Activated CD4-positive, alpha-beta T cell treated with anti-CD3 and anti-CD28 coated beads, Interleukin-2, amount 50 U/mL, for 48 hours (primary cell): ENCODE measurements at regions not wholly inside any gene's neighbourhood (a gene's known extent, or its start where the extent isn't known, plus 50 kb on each side); places are given as distances from the start of the nearest gene placed in this dataset.
"Not testable (repeated sequence)": the region's sequence is repeated elsewhere in the genome, so short reads cannot be mapped to it uniquely, and the experiment has no call there.

Experiments used
- DNase-seq, 2 experiments: peaks; one replicate each; pipeline ENCODE4 v3.0.0-alpha.2; 2020

GRCh38 chr14:54010981-54011380 is 54.4 kb upstream of the BMP4 start:
- no peak for DNase-seq

DNA sequence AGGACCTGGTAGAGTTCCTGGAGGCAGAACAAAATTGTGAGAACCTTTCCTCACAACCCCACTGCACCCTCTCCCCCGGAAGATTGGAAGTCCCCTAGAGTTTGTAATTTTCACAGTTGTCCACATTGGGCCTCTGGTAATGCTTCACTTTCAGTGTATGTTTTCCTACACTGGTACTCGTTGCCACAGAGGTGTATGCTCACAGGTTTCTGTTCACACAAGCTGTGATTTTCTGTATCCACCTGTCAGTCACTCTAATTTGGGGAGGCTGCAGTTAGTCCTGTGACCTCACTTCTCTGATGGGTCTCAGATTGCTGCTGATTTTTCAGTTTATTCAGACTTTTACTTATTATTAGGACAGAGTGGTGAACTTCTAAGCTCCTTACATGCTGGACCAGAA is 66.4 kb upstream of the BMP4 start:
- no peak for DNase-seq

DNA sequence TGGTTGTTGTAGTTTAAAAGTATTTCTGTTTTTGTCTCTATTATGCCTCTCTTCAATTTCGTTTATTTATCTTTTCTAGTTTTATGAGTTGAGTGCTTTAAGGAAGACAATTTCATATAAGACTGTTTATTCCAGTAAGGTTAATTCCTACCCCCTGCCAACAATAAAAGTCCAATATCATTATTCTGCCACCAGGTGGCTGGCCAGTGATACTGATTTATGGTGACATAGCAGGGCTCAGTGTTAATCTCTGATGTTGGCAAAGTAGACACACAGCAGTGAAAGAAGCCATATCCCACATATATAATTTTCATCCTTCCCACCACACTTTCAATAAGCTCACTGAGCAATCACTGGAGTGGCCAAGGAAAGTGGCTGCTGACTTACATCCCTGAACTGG is 69.0 kb upstream of the BMP4 start:
- no peak for DNase-seq

- no peak for DNase-seq
These were observed 70.0 kb upstream of the BMP4 start for GRCh38 chr14:54026671-54027070.

GRCh38 chr14:54030996-54031395 is 74.4 kb upstream of the BMP4 start:
- DNase-seq: not testable (repeated sequence)

GRCh38 chr14:54033285-54033684 is 76.7 kb upstream of the BMP4 start:
- not testable (repeated sequence) for DNase-seq

- no peak for DNase-seq
These were observed 82.1 kb upstream of the BMP4 start for GRCh38 chr14:54038724-54039123.

DNA sequence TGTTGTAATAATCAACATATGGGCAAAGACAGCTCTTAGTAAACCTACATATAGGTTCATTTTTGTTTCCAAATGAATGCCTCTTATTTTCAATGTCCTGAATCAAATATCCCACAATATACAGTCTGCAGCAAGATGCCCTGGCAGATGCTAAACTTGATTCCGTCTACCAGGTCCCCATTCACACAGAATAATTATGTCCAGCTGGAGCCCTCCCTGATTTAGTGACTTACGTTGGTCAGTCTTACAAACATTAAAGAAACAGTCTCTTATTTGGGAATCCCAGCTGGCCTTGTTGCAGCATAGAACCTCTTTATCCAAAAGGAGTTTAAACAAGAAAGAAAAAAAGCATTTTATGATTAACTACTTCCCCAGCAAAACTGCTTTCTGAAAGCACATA is 82.7 kb upstream of the BMP4 start:
- no peak for DNase-seq

GRCh38 chr14:54040846-54041245 is 84.2 kb upstream of the BMP4 start:
- no peak for DNase-seq

GRCh38 chr14:54046250-54046649 is 89.6 kb upstream of the BMP4 start:
- DNase-seq: no peak

DNA sequence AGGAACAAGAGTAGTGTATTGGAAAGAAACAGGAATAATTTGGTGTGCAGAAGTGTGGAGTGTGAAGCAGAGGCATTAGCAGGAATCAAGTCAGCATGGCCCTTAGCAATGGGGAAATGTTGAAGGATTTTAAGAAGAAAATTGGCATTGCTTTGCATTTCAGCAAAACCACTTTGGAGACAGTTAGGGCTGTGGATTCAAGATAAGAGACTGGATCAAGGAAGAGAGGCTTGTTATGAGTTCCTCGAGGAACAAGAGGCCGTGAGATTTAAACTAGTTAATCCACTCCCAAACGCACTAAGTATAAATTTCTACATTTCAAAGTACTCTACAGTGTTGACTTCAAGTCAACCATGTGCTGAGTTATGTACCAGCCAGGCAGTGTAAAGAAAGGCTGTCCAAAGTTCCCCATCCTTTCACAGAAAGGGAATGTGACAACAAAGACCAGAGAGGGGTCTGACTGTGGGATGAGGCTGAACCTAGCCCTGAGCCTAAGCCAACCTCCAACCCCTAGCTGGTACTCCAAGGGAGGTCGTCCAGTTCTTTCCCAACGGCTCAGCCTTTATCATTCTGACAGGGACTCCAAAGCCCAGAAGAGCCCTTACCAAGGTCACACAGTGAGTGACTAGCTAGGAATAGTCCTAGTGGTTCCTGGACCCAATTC is 91.2 kb upstream of the BMP4 start:
- no peak for DNase-seq

- no peak for DNase-seq
These were observed 91.7 kb upstream of the BMP4 start for GRCh38 chr14:54048311-54048710.

DNA sequence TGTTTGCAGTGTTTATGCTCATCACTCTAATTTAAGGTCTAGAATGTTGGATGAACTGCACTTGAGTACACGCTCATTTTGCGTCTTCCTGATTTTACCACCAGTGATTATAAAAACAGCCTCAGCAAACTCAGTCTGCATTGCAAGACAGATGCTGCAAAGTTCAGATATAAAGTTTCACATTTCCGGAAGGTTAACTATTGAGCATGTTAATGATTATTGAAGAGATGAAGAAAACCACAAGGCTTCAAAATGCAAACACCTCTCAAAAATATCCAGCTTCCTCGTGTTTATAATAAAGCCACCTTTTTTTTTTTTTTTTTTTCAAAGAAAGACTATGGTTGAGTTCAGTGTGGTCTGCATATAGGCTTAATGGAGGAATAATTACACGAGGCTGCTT is 92.1 kb upstream of the BMP4 start:
- no peak for DNase-seq

GRCh38 chr14:54050759-54051158 is 94.1 kb upstream of the BMP4 start:
- DNase-seq: no peak

DNA sequence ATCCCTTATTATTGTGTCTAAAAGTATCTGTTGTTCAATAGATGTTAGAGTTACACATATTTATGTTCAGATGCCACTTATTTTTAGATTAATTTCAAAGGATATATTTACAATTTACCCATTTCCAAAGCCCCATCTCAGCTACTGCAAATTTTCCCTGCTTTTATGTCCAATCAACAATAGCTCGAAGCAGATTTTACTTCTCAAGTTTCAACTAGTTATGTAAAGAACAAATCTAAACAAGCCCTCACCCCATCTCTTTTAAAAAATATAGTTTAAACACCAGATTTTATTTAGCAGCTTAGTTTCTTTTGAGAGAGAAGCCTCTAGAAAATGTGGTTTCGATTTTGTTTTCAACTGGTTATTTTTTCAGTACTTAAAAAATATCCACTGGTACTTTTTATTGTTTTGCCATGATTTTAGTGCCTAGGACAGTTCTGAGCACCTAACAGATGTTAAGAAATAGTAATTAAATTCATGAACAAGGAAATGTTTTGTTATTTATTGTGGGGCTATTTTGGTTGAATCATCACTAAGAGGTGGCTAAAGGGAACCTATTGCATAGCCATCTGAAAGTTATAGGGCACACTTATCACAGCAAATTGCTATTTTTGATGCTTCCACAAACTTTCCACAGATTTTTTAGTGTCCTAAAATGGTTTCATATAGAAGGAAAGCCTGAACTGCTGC is 96.2 kb upstream of the BMP4 start:
- no peak for DNase-seq

DNA sequence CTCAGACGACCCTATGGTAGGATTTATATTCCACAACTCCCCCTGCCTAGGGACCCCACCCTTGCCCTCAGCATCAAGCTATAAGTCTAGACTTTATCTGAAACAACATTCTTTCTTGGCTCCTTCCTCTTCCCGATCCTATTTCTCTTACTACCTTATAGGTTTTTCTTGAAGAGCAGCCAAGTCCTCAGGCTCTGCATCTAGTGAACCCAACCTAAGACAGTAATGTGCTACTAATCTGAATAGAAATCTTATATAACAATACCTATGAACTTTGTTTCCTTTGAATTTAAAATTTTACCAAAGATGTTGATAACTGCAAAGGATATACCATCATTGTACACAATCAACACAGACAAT is 96.7 kb upstream of the BMP4 start:
- DNase-seq: no peak

GRCh38 chr14:54058505-54058904 is 101.9 kb upstream of the BMP4 start:
- DNase-seq: no peak

DNA sequence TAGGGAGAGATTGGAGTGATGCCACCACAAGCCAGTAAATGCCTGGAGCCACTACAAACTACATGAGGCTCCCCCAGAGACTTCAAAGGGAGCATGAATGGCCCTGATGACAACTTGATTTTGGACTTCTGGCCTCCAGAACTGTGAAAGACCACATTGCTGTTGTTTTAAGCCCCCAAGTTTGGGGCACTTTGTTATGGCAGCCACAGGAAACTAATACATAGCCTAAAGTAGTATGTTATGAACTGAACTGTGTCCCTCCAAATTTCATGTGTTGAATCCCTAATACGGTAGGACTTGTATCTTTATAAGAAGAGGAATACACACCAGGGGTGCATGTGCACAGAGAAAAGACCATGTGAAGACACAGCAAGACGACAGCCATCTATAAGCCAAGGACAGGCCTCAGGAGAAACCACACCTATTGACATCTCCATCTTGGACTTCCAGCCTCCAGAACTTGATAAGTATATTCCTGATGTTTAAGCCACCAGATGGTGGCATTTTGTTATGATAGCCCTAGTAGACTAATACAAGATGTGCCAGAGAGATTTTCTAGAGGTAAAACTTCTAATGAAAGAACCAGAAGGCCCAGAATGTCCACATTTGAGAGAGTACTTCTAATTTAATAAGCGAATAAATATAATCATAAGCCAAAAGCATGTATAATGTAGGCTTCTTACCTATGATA is 127.1 kb upstream of the BMP4 start:
- no peak for DNase-seq

DNA sequence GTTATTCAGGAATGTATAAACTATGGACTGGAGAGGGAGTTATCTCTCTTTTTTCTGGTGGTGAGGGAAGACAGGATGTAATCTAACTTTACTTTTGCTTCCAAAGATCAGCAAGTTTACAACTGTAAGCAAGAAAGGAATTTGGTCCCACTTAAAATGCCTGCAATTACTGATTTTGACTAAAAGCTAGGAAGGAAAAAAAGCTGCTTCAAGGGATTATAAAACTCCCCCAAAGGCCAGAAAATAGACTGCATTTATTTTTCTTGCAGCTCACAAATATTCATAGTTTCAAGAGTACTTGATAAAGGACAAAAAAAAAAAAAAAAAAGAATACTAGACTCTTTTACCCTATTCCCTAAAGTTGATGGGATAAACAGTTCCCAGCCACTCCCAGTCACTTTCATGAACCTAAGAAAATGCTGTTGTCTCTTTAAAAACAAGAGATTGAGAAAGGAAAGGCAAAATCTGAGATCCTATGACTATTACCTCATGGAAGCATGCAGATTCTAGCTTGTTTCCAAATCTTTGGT is 128.7 kb upstream of the BMP4 start:
- no peak for DNase-seq

GRCh38 chr14:54085841-54086240 is 129.2 kb upstream of the BMP4 start:
- DNase-seq: no peak

- no peak for DNase-seq
These were observed 130.1 kb upstream of the BMP4 start for GRCh38 chr14:54086767-54087166.

DNA sequence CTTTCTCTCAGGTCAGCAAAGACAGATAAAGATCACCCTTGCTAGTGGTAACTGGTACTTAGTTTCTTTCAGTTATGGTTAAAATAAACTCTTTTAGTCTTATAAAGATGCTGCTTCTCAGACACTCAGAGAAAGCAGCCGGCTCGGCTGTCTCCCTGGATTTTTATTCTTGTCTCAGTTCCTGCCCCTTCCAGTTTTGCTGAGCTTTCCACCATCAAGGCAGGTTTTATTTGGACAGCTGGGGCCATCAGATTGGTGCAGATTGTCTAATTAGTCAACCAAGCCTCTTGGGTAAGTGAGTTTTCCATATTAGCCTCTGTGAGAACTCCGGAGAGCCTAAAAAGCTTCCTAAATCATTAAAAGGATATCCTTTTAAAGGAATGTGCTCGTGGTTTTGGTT is 130.8 kb upstream of the BMP4 start:
- DNase-seq: no peak

- no peak for DNase-seq
These were observed 131.6 kb upstream of the BMP4 start for GRCh38 chr14:54088271-54088670.

- no peak for DNase-seq
These were observed 133.6 kb upstream of the BMP4 start for GRCh38 chr14:54090274-54090673.
